Erythroblast (primary cell): ENCODE measurements at regions not wholly inside any gene's neighbourhood (a gene's known extent, or its start where the extent isn't known, plus 50 kb on each side); places are given as distances from the start of the nearest gene placed in this dataset.

Experiments
- DNase-seq, 2 experiments: peaks; one replicate each; lab custom pipeline; 2025; lab: John Stamatoyannopoulos, UW
- GATA1 ChIP-seq: IDR thresholded peaks from 2 replicates; pipeline ENCODE4 v1.6.1; 2011; ENCODE audit warnings: low read depth, mild to moderate bottlenecking, control low read depth, low read length, moderate library complexity
- POLR2A ChIP-seq: IDR thresholded peaks from 2 replicates; pipeline ENCODE4 v1.6.1; 2011; ENCODE audit warnings: mild to moderate bottlenecking, low read length

- no peak for DNase-seq
- no peak for TF ChIP-seq POLR2A
- TF ChIP-seq GATA1, result no peak
Observed at GRCh38 chr1:164337394-164337793, 221.6 kb upstream of the PBX1 start.

GRCh38 chr1:164337885-164338284, 221.1 kb upstream of the PBX1 start:
- TF ChIP-seq GATA1 (no peak), POLR2A (no peak)
- DNase-seq, result no peak

- TF ChIP-seq GATA1, result no peak
- no peak for TF ChIP-seq POLR2A
- no peak for DNase-seq
Observed at GRCh38 chr1:164343189-164343588, 215.8 kb upstream of the PBX1 start.

GRCh38 chr1:164347980-164348379, 211.0 kb upstream of the PBX1 start:
- TF ChIP-seq POLR2A (no peak), GATA1 (no peak)
- DNase-seq, result no peak

GRCh38 chr1:164356511-164356910, 202.5 kb upstream of the PBX1 start:
- no peak for DNase-seq
- TF ChIP-seq GATA1 (no peak), POLR2A (no peak)

DNA sequence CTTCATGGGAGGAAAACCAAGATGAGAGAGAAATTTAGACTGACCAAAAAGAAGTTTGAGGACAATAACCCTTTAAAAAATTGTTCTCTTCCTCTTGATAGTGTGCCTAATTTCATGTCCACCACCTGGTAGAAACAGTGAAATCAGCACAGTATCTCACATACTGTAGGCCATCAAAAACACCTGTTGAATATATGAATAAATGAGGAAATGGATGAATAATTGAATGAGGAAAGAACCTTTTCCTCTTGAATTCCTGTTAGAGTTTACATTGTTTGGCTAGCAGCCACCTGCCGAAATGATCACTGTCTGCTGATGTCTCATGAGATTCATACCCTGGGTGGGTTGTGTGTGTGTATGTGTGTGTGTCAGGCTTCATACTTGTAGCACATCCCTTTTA, 198.7 kb upstream of the PBX1 start:
- no peak for TF ChIP-seq POLR2A
- no peak for TF ChIP-seq GATA1

GRCh38 chr1:164361927-164362326, 197.1 kb upstream of the PBX1 start:
- DNase-seq, result no peak
- TF ChIP-seq GATA1, result no peak
- no peak for TF ChIP-seq POLR2A

More for the DNA sequence above, 198.7 kb upstream of the PBX1 start:
- DNase-seq, result no peak

DNA sequence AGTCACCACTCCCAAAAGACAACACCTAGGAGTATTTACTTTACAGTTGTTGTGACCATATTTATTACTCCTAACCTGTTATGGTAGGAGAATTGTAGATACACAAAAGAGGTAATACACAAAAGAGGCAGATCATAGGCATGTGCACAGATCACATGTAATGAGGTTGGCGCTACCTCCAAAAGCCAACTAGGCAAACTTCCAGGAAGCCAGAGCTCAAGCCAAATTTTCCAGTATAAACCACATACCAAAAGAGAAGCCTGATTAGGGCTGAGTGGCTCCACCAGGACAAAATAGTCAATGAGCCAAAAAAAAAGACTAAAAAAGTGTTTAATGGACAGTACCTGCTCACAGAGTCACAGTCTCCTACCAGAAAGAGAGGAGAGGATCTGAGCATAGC, 195.0 kb upstream of the PBX1 start:
- DNase-seq, result no peak
- TF ChIP-seq GATA1, result no peak
- TF ChIP-seq POLR2A, result no peak

- TF ChIP-seq POLR2A, result no peak
- no peak for TF ChIP-seq GATA1
- no peak for DNase-seq
Observed at GRCh38 chr1:164366014-164366413, 193.0 kb upstream of the PBX1 start.

GRCh38 chr1:164369698-164370365, 189.2 kb upstream of the PBX1 start:
- TF ChIP-seq GATA1 (no peak), POLR2A (no peak)
- DNase-seq, result no peak

DNA sequence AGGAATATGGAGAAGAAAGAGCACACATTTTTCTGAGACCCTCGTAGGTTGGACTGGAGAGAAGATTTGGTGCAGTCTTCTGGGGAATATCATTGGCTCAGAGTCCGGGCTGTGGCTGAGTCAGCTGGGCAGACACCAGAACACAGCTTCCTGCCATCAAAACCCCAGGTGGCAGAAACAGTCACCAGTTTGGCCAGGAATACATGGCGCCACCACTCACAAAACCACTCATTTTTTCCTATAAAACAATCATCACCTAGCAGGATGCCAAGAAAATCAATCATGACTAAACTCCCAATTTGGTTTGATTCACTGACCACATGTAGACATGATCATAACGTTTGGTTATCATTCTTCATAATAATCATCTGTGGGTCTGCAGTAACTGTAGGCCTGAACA, 178.1 kb upstream of the PBX1 start:
- TF ChIP-seq POLR2A (no peak), GATA1 (no peak)
- DNase-seq, result no peak

DNA sequence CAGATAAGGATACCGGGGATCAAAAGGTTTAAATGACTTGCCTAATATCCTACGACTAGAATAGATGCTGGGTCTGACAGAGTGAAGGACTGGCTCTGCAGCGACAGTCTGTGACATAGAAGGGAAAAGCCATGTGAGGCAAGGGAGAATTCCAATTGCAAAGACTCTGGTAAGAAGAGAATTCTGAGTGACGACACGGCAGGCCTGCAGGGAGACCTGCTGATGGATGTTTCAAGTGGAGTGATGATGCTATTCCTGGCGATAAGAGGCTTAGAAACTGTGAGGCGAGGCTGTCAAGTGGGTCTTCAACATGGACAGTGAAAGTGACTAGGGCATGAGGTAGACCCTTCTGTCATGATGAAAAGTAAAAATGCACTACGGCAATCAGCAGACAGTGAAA, 176.6 kb upstream of the PBX1 start:
- no peak for DNase-seq
- TF ChIP-seq POLR2A (no peak), GATA1 (no peak)

GRCh38 chr1:164384262-164384661, 174.7 kb upstream of the PBX1 start:
- no peak for DNase-seq
- TF ChIP-seq GATA1 (no peak), POLR2A (no peak)

- TF ChIP-seq POLR2A, result no peak
Observed at GRCh38 chr1:164417016-164417704, 141.8 kb upstream of the PBX1 start.

DNA sequence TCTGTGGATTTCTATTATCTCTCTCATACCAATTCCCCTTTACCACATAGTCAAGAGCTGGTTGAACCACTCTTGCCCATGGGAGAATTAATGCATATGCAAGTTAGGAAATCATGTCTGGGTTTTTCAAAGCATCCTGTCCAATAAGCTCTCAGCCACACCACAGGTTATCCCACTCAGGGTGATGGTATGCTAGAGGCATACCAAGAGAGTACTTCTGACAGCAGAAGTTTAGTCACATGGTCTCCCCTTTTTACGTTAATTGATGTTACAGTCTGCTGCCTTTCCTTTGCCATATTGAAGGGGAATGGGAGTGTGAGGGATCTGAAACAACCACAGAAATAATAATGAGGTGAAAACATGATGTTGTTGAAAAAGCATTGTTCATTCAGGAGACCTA, 135.8 kb upstream of the PBX1 start:
- no peak for DNase-seq

More at GRCh38 chr1:164417016-164417704, 141.8 kb upstream of the PBX1 start:
- DNase-seq, result no peak

More for the DNA sequence above, 135.8 kb upstream of the PBX1 start:
- TF ChIP-seq GATA1, result no peak
- no peak for TF ChIP-seq POLR2A
